SK-N-SH (cell line): ENCODE measurements at regions not wholly inside any gene's neighbourhood (a gene's known extent, or its start where the extent isn't known, plus 50 kb on each side); places are given as distances from the start of the nearest gene placed in this dataset.

Source experiments
- CTCF ChIA-PET: fragments of 300-600, 350-600 bp; formaldehyde crosslinking; extraction: SDS; loops from one replicate; lab custom pipeline; 2021; lab: Yijun Ruan, JAX
- POLR2A ChIA-PET: fragments of 350-600 bp; sonication (Branson Sonifier 250); formaldehyde crosslinking; extraction: SDS; loops from one replicate; lab custom pipeline; 2020; ENCODE audit warnings: antibody characterized with exemption, inconsistent platforms; lab: Yijun Ruan, JAX
- DNase-seq: peaks from one replicate; pipeline ENCODE4 v3.0.0; 2012
- H2AFZ ChIP-seq: fragments of 200-600 bp; sonication (generic); 2 replicates; pipeline ENCODE4 v1.8.1; 2016; ENCODE audit warnings: antibody characterized with exemption, mild to moderate bottlenecking, low read depth
- H3F3A ChIP-seq: fragments of 200-600 bp; sonication (generic); replicated peaks from 2 replicates; pipeline ENCODE3; 2016; ENCODE audit warnings: antibody characterized with exemption, mild to moderate bottlenecking; ENCODE audit not compliant: insufficient read depth
- H3K27ac ChIP-seq, 2 experiments: fragments of 200-500 bp in 1 of 2; fragments of 200-600 bp in 1 of 2; sonication (Bioruptor generic) in 1 of 2; sonication (generic), shearing (Covaris generic) in 1 of 2; 2 replicates each; pipeline versions ENCODE4 v1.5.1 to v1.6.1; 2014 to 2016; ENCODE audit warnings: low read depth in 2 of 2, inconsistent platforms in 1 of 2, low read length in 1 of 2, mild to moderate bottlenecking in 1 of 2, mixed read lengths in 1 of 2
- H3K27me3 ChIP-seq: fragments of 200-600 bp; sonication (generic), shearing (Covaris generic); 2 replicates; pipeline ENCODE4 v1.6.1; 2016; ENCODE audit warnings: mixed run types; ENCODE audit not compliant: insufficient read depth
- H3K36me3 ChIP-seq, 2 experiments: fragments of 200-500 bp in 1 of 2; fragments of 200-600 bp in 1 of 2; sonication (Bioruptor generic) in 1 of 2; sonication (generic) in 1 of 2; replicated peaks in 1 of 2; 2 replicates each; pipeline versions ENCODE3 to v1.5.1; 2014 to 2016; ENCODE audit warnings: low read length in 1 of 2, mild to moderate bottlenecking in 1 of 2; ENCODE audit not compliant: insufficient read depth in 2 of 2, control insufficient read depth in 1 of 2
- H3K4me1 ChIP-seq, 2 experiments: fragments of 200-500 bp in 1 of 2; fragments of 200-600 bp in 1 of 2; sonication (Bioruptor generic) in 1 of 2; sonication (generic), shearing (Covaris generic) in 1 of 2; 2 replicates each; pipeline versions ENCODE4 v1.5.1 to v1.6.1; 2014 to 2016; ENCODE audit warnings: low read depth in 1 of 2, low read length in 1 of 2, mixed run types in 1 of 2; ENCODE audit not compliant: insufficient read depth in 2 of 2, control insufficient read depth in 1 of 2
- H3K4me2 ChIP-seq: fragments of 200-600 bp; sonication (generic), shearing (Covaris generic); 2 replicates; pipeline ENCODE4 v1.6.1; 2017; ENCODE audit warnings: mixed run types
- H3K4me3 ChIP-seq, 2 experiments: fragments of 200-500 bp in 1 of 2; fragments of 200-600 bp in 1 of 2; sonication (Bioruptor generic) in 1 of 2; sonication (generic), shearing (Covaris generic) in 1 of 2; 2 replicates each; pipeline versions ENCODE4 v1.5.1 to v1.8.1; 2014 to 2016; ENCODE audit warnings: low read depth in 2 of 2, inconsistent platforms in 1 of 2, low read length in 1 of 2, mild to moderate bottlenecking in 1 of 2, mixed read lengths in 1 of 2, moderate library complexity in 1 of 2
- H3K79me2 ChIP-seq: fragments of 200-600 bp; sonication (generic); 2 replicates; pipeline ENCODE4 v1.8.1; 2017; ENCODE audit warnings: mild to moderate bottlenecking; ENCODE audit not compliant: insufficient read depth
- H3K9ac ChIP-seq: fragments of 200-600 bp; sonication (generic); 2 replicates; pipeline ENCODE4 v1.6.1; 2017; ENCODE audit warnings: mixed run types
- H3K9me2 ChIP-seq: fragments of 200-600 bp; sonication (generic); 2 replicates; pipeline ENCODE4 v1.6.1; 2017; ENCODE audit warnings: mixed run types
- H3K9me3 ChIP-seq: fragments of 200-600 bp; sonication (generic); 2 replicates; pipeline ENCODE4 v1.6.1; 2017; ENCODE audit warnings: mixed run types, mild to moderate bottlenecking, moderate library complexity
- H4K20me1 ChIP-seq: fragments of 200-600 bp; sonication (generic); 2 replicates; pipeline ENCODE4 v1.6.1; 2017; ENCODE audit warnings: mild to moderate bottlenecking, mixed run types; ENCODE audit not compliant: insufficient read depth
- EZH2phosphoT487 ChIP-seq: fragments of 200-600 bp; sonication (generic); IDR thresholded peaks from 2 replicates; pipeline ENCODE4 v1.6.1; 2017; ENCODE audit warnings: low read depth, mixed run types, mild to moderate bottlenecking, antibody characterized with exemption, moderate library complexity, borderline replicate concordance
- FOXM1 ChIP-seq: IDR thresholded peaks from 2 replicates; pipeline ENCODE4 v1.4.0; 2012; ENCODE audit warnings: low read depth, mild to moderate bottlenecking
- GATA2 ChIP-seq: sonication (generic); formaldehyde crosslinking; IDR thresholded peaks from 2 replicates; pipeline ENCODE4 v1.5.0; 2020; ENCODE audit warnings: mild to moderate bottlenecking, missing genetic modification reagents
- MEF2A ChIP-seq: IDR thresholded peaks from 2 replicates; pipeline ENCODE4 v1.4.0; 2012; ENCODE audit warnings: low read depth, borderline replicate concordance
- MXI1 ChIP-seq: IDR thresholded peaks from 2 replicates; pipeline ENCODE4 v1.6.1; 2012; ENCODE audit warnings: mild to moderate bottlenecking, low read depth, low read length, improper control_type of control experiment
- NRF1 ChIP-seq: IDR thresholded peaks from 2 replicates; pipeline ENCODE4 v1.6.1; 2012; ENCODE audit warnings: low read depth, mild to moderate bottlenecking, low read length
- RCOR1 ChIP-seq: fragments of 150-350 bp; IDR thresholded peaks from 2 replicates; pipeline ENCODE4 v1.6.1; 2017; ENCODE audit warnings: antibody characterized with exemption, low read length
- RFX5 ChIP-seq: IDR thresholded peaks from 2 replicates; pipeline ENCODE4 v1.6.1; 2012; ENCODE audit warnings: mild to moderate bottlenecking, improper control_type of control experiment, low read length
- RXRA ChIP-seq: IDR thresholded peaks from 2 replicates; pipeline ENCODE4 v1.4.0; 2012; ENCODE audit warnings: low read depth, mild to moderate bottlenecking, borderline replicate concordance
- SIN3A ChIP-seq: IDR thresholded peaks from 2 replicates; pipeline ENCODE4 v1.6.1; 2012; ENCODE audit warnings: low read depth, mild to moderate bottlenecking, low read length, moderate library complexity, borderline replicate concordance
- SMC3 ChIP-seq: IDR thresholded peaks from 2 replicates; pipeline ENCODE4 v1.6.1; 2012; ENCODE audit warnings: low read depth, low read length, improper control_type of control experiment
- TEAD4 ChIP-seq: IDR thresholded peaks from 2 replicates; pipeline ENCODE4 v1.4.0; 2012; ENCODE audit warnings: mild to moderate bottlenecking, borderline replicate concordance; ENCODE audit not compliant: insufficient read depth
- WGBS: methylation state at CpG from one replicate; pipeline ENCODE4 v1.1.6; 2017; ENCODE audit warnings: low lambda C conversion rate; 5-methylcytosine and 5-hydroxymethylcytosine counted together
- TF ChIP-seq, protein P1 (sequence below): IDR thresholded peaks from 2 replicates; pipeline ENCODE4 v1.4.0; 2012; ENCODE audit warnings: low read depth, borderline replicate concordance
- TF ChIP-seq, protein P2 (sequence below): fragments of 200-600 bp; sonication (generic); IDR thresholded peaks from 2 replicates; pipeline ENCODE4 v1.6.1; 2017; ENCODE audit warnings: antibody characterized with exemption, mild to moderate bottlenecking, moderate library complexity
- TF ChIP-seq, protein P3 (sequence below): fragments of 150-350 bp; IDR thresholded peaks from 2 replicates; pipeline ENCODE4 v1.6.1; 2017; ENCODE audit warnings: antibody characterized with exemption, low read length, low read depth, borderline replicate concordance
- TF ChIP-seq, protein P4 (sequence below): fragments of 150-350 bp; IDR thresholded peaks from 2 replicates; pipeline ENCODE4 v1.6.1; 2016; ENCODE audit warnings: mild to moderate bottlenecking, low read depth, low read length
- TF ChIP-seq, protein P5 (sequence below): IDR thresholded peaks from 2 replicates; pipeline ENCODE4 v1.4.0; 2012; ENCODE audit warnings: low read depth, borderline replicate concordance

DNA sequence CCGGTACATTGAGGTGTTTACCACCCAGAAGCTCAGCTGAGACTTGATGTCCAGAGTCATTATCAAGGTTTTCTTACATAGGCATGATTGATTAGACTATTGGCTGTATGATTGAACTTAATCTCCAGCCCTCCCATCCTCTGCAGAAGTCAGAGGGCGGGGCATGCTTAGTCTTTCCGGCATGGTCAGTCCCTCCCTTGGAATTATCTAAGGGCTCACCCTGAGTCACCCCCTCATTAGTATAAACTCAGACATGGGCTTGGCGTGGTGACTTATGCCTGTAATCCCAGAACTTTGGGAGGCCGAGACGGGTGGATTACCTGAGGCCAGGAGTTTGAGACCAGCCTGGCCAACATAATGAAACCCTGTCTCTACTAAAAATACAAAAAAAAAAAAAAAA, 243.9 kb downstream of the VAPA start (continued):
- TF ChIP-seq, protein P1, sequence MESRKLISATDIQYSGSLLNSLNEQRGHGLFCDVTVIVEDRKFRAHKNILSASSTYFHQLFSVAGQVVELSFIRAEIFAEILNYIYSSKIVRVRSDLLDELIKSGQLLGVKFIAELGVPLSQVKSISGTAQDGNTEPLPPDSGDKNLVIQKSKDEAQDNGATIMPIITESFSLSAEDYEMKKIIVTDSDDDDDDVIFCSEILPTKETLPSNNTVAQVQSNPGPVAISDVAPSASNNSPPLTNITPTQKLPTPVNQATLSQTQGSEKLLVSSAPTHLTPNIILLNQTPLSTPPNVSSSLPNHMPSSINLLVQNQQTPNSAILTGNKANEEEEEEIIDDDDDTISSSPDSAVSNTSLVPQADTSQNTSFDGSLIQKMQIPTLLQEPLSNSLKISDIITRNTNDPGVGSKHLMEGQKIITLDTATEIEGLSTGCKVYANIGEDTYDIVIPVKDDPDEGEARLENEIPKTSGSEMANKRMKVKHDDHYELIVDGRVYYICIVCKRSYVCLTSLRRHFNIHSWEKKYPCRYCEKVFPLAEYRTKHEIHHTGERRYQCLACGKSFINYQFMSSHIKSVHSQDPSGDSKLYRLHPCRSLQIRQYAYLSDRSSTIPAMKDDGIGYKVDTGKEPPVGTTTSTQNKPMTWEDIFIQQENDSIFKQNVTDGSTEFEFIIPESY, result no peak
- no peak for TF ChIP-seq FOXM1
- TF ChIP-seq SMC3, result no peak
- TF ChIP-seq MEF2A, result no peak
- TF ChIP-seq EZH2phosphoT487, result no peak

DNA sequence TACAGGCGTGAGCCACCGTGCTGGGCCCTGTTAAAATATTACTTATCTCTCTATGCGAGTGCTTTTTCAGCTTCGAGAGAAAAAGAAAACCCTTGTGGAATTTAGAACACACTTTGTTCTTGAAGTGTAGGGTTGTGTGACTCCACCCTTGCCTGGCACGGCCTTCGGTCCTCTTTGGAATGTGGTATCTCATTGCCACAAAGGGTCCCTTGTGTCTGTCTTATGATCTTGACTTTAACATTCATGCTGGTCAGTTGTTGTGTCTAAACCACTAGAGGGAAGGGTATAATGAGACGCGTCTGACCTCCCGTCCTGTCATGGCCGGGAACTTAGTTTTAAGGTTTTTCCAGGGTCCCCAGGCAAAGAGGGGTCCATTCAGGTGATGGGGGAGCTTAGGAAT, 246.4 kb downstream of the VAPA start:
- no peak overlapping the region for H3K4me2 ChIP-seq
- 87% methylated on average over 10 of the region's 10 CpGs for WGBS
- POLR2A ChIA-PET, result no interaction called here

DNA sequence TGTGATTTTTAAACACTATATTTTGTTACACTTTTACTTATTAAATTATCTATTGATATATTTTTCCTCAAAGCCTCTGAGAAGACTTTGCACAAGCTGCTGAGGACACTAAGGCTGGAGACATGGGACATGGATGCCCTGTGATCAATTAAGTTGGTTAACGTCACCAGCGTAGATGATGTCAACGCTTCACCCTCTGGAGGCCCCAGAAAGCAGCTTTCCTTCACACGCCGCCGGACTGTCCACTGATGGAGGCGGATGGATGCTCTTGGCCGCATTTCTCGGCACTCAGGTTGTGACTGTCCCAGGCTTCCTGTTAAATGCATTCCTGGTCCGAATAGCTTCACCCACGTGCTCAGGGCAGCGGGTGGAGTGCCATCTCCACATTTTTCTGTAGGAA, 247.5 kb downstream of the VAPA start:
- H3K9me3 ChIP-seq, result no peaks in the 10 kb centered on the region
- H3K9ac ChIP-seq, result no peak overlapping the region
- H3K4me1 ChIP-seq, result no peaks in the 10 kb centered on the region
- 77% methylated on average over 12 of the region's 12 CpGs for WGBS
- no peaks in the 10 kb centered on the region for H3K27me3 ChIP-seq
- H3K27ac ChIP-seq, result no peak overlapping the region
- TF ChIP-seq SIN3A (no peak), NRF1 (no peak), GATA2 (CRISPR knock-in tag) (no peak), RCOR1 (no peak)
- TF ChIP-seq, protein P2, sequence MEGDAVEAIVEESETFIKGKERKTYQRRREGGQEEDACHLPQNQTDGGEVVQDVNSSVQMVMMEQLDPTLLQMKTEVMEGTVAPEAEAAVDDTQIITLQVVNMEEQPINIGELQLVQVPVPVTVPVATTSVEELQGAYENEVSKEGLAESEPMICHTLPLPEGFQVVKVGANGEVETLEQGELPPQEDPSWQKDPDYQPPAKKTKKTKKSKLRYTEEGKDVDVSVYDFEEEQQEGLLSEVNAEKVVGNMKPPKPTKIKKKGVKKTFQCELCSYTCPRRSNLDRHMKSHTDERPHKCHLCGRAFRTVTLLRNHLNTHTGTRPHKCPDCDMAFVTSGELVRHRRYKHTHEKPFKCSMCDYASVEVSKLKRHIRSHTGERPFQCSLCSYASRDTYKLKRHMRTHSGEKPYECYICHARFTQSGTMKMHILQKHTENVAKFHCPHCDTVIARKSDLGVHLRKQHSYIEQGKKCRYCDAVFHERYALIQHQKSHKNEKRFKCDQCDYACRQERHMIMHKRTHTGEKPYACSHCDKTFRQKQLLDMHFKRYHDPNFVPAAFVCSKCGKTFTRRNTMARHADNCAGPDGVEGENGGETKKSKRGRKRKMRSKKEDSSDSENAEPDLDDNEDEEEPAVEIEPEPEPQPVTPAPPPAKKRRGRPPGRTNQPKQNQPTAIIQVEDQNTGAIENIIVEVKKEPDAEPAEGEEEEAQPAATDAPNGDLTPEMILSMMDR, result no peak
- TF ChIP-seq, protein P3, sequence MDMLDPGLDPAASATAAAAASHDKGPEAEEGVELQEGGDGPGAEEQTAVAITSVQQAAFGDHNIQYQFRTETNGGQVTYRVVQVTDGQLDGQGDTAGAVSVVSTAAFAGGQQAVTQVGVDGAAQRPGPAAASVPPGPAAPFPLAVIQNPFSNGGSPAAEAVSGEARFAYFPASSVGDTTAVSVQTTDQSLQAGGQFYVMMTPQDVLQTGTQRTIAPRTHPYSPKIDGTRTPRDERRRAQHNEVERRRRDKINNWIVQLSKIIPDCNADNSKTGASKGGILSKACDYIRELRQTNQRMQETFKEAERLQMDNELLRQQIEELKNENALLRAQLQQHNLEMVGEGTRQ, result no peak
- TF ChIP-seq, all 33 proteins: peak for 0
- no peak overlapping the region for H2AFZ ChIP-seq
- H3K4me2 ChIP-seq, result no peak overlapping the region
- no peaks in the 10 kb centered on the region for H3K79me2 ChIP-seq
- CTCF ChIA-PET, result interaction anchor here (0.8 to 1.4 kb wide), 3 partner anchors 21 to 358 kb away, joined by 3 to 4 read pairs (median 3); no protein-coding TSS in a partner anchor
- H3F3A ChIP-seq, result no peaks in the 10 kb centered on the region
- H4K20me1 ChIP-seq, result no peaks in the 10 kb centered on the region
- no peaks in the 10 kb centered on the region for H3K9me2 ChIP-seq
- no peak overlapping the region for H3K4me3 ChIP-seq
- H3K36me3 ChIP-seq, result no peaks in the 10 kb centered on the region
- POLR2A ChIA-PET, result no interaction called here
- no peak for DNase-seq

More for the DNA sequence above, 246.4 kb downstream of the VAPA start:
- no peak for TF ChIP-seq TEAD4
- TF ChIP-seq MXI1, result no peak
- TF ChIP-seq RXRA, result no peak
- TF ChIP-seq RFX5, result no peak
- TF ChIP-seq NRF1, result no peak
- TF ChIP-seq, protein P4, sequence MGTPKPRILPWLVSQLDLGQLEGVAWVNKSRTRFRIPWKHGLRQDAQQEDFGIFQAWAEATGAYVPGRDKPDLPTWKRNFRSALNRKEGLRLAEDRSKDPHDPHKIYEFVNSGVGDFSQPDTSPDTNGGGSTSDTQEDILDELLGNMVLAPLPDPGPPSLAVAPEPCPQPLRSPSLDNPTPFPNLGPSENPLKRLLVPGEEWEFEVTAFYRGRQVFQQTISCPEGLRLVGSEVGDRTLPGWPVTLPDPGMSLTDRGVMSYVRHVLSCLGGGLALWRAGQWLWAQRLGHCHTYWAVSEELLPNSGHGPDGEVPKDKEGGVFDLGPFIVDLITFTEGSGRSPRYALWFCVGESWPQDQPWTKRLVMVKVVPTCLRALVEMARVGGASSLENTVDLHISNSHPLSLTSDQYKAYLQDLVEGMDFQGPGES, result no peak
- TF ChIP-seq, protein P5, sequence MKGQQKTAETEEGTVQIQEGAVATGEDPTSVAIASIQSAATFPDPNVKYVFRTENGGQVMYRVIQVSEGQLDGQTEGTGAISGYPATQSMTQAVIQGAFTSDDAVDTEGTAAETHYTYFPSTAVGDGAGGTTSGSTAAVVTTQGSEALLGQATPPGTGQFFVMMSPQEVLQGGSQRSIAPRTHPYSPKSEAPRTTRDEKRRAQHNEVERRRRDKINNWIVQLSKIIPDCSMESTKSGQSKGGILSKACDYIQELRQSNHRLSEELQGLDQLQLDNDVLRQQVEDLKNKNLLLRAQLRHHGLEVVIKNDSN, result no peak
- no peak overlapping the region for H3K4me3 ChIP-seq
- no peak for DNase-seq
- H3F3A ChIP-seq, result no peaks in the 10 kb centered on the region
- H3K27me3 ChIP-seq, result no peaks in the 10 kb centered on the region
- H2AFZ ChIP-seq, result no peak overlapping the region
- H3K9me3 ChIP-seq, result no peaks in the 10 kb centered on the region
- no peak overlapping the region for H3K27ac ChIP-seq
- no peaks in the 10 kb centered on the region for H3K79me2 ChIP-seq
- H3K9me2 ChIP-seq, result no peaks in the 10 kb centered on the region
- H3K36me3 ChIP-seq, result no peaks in the 10 kb centered on the region
- CTCF ChIA-PET, result interaction anchor here (1.4 kb wide), 1 partner anchor 359 kb away, joined by 4 read pairs; no protein-coding TSS in a partner anchor
- H4K20me1 ChIP-seq, result no peaks in the 10 kb centered on the region
- no peaks in the 10 kb centered on the region for H3K4me1 ChIP-seq
- no peak overlapping the region for H3K9ac ChIP-seq
